A673 (cell line): ENCODE measurements at regions not wholly inside any gene's neighbourhood (a gene's known extent, or its start where the extent isn't known, plus 50 kb on each side); places are given as distances from the start of the nearest gene placed in this dataset.

Source experiments
- BruUV-seq: library from RNA; stranded (reverse); fragments of 400-500 nt; replicated peaks from 2 replicates; lab custom pipeline; 2021; lab: Mats Ljungman, UMichigan
- CTCF ChIA-PET: fragments of 300-600 bp; sonication (Branson Sonifier 250); formaldehyde crosslinking; loops from one replicate; lab custom pipeline; 2022; ENCODE audit warnings: antibody characterized with exemption; lab: Charles Lee
- POLR2A ChIA-PET: fragments of 300-600 bp; sonication (Branson Sonifier 250); formaldehyde crosslinking; loops from one replicate; lab custom pipeline; 2022; ENCODE audit warnings: antibody characterized with exemption; ENCODE audit not compliant: low non-redundant PET; lab: Charles Lee
- DNase-seq: peaks from one replicate; pipeline ENCODE4 v3.0.0-alpha.2; 2015; ENCODE audit warnings: low spot score
- H3K27ac ChIP-seq: fragments of 200-600 bp; sonication (generic); 2 replicates; pipeline ENCODE4 v1.5.1; 2016; ENCODE audit warnings: mixed run types, low read depth, mild to moderate bottlenecking, mixed read lengths, antibody characterized with exemption, low read length; ENCODE audit not compliant: poor library complexity, severe bottlenecking
- H3K27me3 ChIP-seq: fragments of 200-600 bp; sonication (generic); replicated peaks from 2 replicates; pipeline ENCODE4 v1.6.1; 2017; ENCODE audit warnings: mixed run types, low read depth, mild to moderate bottlenecking, mixed read lengths, antibody characterized with exemption, low read length; ENCODE audit not compliant: insufficient read depth, poor library complexity
- H3K36me3 ChIP-seq: fragments of 200-600 bp; sonication (generic); 2 replicates; pipeline ENCODE4 v1.6.1; 2016; ENCODE audit warnings: mixed run types, mild to moderate bottlenecking, mixed read lengths, antibody characterized with exemption, low read length; ENCODE audit not compliant: insufficient read depth, poor library complexity, severe bottlenecking
- H3K4me1 ChIP-seq: fragments of 200-600 bp; sonication (generic); 2 replicates; pipeline ENCODE4 v1.6.1; 2017; ENCODE audit warnings: mixed run types, mild to moderate bottlenecking, mixed read lengths, antibody characterized with exemption, low read length; ENCODE audit not compliant: insufficient read depth, poor library complexity, severe bottlenecking
- H3K4me3 ChIP-seq: fragments of 200-600 bp; sonication (generic); 2 replicates; pipeline ENCODE4 v1.5.1; 2016; ENCODE audit warnings: low read depth, mixed run types, mild to moderate bottlenecking, mixed read lengths, low read length; ENCODE audit not compliant: poor library complexity, severe bottlenecking
- H3K9me3 ChIP-seq: fragments of 200-600 bp; sonication (generic); 2 replicates; pipeline ENCODE4 v1.6.1; 2016; ENCODE audit warnings: mixed run types, low read depth, mild to moderate bottlenecking, mixed read lengths, antibody characterized with exemption, low read length; ENCODE audit not compliant: poor library complexity, severe bottlenecking
- EZH2 ChIP-seq: fragments of 200-600 bp; sonication (generic); IDR thresholded peaks from 2 replicates; pipeline ENCODE4 v1.6.1; 2017; ENCODE audit warnings: borderline replicate concordance, low read depth, mild to moderate bottlenecking, mixed read lengths, antibody characterized with exemption, low read length; ENCODE audit not compliant: poor library complexity, severe bottlenecking
- intact Hi-C: fragments of 100-400 bp; cut with micrococcal nuclease; formaldehyde crosslinking; loops from one replicate; pipeline ENCODE4 v1.10.0; 2022; ENCODE audit not compliant: unreplicated experiment
- TF ChIP-seq, protein P1 (sequence below): fragments of 300-800, 200-600 bp; sonication (generic); conservative IDR thresholded peaks from 2 replicates; pipeline ENCODE4 v1.5.1; 2017; ENCODE audit warnings: low read depth, mild to moderate bottlenecking, antibody characterized with exemption, low read length, moderate library complexity, mixed read lengths

DNA sequence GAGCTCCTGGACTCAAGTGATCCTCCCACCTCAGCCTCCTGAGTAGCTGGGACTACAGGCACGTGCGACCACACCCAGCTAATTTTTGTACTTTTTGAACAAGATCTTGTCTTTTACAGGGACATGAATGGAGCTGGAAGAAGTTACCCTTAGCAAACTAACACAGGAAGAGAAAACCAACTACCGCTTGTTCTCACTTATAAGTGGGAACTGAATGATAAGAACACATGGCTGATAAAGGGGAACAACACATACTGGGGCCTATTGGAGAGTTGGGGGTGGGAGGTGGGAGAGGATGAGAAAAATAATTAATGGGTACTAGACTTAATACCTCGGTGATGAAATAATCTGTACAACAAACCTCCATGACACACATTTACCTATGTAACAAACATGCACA is 70.9 kb upstream of the INHBA start:
- Histone ChIP-seq H3K36me3 (no peaks in the 10 kb centered on the region), H3K4me1 (no peaks in the 10 kb centered on the region), H3K27ac (no peak overlapping the region), H3K27me3 (no peaks in the 10 kb centered on the region), H3K4me3 (no peak overlapping the region), H3K9me3 (no peaks in the 10 kb centered on the region)
- CTCF ChIA-PET, result no interaction called here
- intact Hi-C loops, result no loop called here
- BruUV-seq, result no TSS peak
- TF ChIP-seq, protein P1, sequence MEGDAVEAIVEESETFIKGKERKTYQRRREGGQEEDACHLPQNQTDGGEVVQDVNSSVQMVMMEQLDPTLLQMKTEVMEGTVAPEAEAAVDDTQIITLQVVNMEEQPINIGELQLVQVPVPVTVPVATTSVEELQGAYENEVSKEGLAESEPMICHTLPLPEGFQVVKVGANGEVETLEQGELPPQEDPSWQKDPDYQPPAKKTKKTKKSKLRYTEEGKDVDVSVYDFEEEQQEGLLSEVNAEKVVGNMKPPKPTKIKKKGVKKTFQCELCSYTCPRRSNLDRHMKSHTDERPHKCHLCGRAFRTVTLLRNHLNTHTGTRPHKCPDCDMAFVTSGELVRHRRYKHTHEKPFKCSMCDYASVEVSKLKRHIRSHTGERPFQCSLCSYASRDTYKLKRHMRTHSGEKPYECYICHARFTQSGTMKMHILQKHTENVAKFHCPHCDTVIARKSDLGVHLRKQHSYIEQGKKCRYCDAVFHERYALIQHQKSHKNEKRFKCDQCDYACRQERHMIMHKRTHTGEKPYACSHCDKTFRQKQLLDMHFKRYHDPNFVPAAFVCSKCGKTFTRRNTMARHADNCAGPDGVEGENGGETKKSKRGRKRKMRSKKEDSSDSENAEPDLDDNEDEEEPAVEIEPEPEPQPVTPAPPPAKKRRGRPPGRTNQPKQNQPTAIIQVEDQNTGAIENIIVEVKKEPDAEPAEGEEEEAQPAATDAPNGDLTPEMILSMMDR, result no peak
- no peak for TF ChIP-seq EZH2
- POLR2A ChIA-PET, result no interaction called here
- no peak for DNase-seq

DNA sequence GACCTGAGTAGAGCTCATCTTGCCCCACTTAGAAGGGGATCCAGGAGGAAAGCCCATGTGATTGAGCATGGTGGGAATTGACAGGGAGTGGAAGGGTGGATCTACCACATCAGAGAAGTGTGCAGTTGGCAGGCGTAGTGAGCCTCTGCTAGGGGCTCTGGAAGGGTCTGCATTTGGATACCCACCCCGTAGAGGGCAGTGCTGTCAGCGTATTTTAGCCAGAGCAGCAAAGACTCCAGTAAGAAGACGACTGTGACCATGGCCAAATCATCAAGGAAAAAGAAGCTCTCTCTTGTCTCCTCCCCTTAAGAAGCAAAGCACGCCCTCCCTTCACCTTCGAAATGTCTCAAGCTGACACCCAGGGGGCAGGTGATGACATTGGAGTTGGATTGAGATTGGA is 68.8 kb upstream of the INHBA start:
- no peak for TF ChIP-seq EZH2
- TF ChIP-seq, protein P1, result no peak
- DNase-seq, result no peak
- CTCF ChIA-PET, result interaction anchor here (0.5 kb wide), 1 partner anchor 47 kb away, joined by 3 read pairs; no protein-coding TSS in a partner anchor
- BruUV-seq, result no TSS peak
- no peaks in the 10 kb centered on the region for H3K4me1 ChIP-seq
- no peak overlapping the region for H3K4me3 ChIP-seq
- H3K27ac ChIP-seq, result no peak overlapping the region
- intact Hi-C loops, result no loop called here
- H3K9me3 ChIP-seq, result no peaks in the 10 kb centered on the region
- POLR2A ChIA-PET, result interaction anchor here (0.6 kb wide), 1 partner anchor 74 kb away, joined by 4 read pairs; no protein-coding TSS in a partner anchor
- no peaks in the 10 kb centered on the region for H3K36me3 ChIP-seq
- no peaks in the 10 kb centered on the region for H3K27me3 ChIP-seq

DNA sequence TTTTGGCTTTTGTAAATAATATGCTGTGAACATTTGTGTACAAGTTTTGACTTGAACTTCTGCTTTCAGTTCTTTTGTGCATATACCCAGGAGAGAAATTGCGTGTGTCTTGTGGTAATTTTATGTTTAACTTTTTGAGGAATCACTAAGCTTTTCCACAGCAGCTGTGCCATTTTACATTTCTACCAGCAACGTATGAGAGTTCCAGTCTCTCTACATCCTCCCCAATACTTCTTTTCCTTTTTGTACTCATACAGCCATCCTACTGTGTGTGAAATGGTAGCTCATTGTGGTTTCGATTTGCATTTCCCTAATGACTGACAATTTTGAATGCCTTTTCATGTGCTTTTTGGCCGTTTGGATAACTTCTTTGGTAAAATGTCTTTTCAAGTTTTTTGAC is 66.3 kb upstream of the INHBA start:
- no TSS peak for BruUV-seq
- Histone ChIP-seq H3K27ac (no peak overlapping the region), H3K9me3 (no peaks in the 10 kb centered on the region), H3K4me3 (no peak overlapping the region), H3K36me3 (no peaks in the 10 kb centered on the region), H3K4me1 (no peaks in the 10 kb centered on the region), H3K27me3 (no peaks in the 10 kb centered on the region)
- CTCF ChIA-PET, result no interaction called here
- intact Hi-C loops, result no loop called here
- POLR2A ChIA-PET, result no interaction called here
- TF ChIP-seq, protein P1, result no peak
- TF ChIP-seq EZH2, result no peak
- no peak for DNase-seq
